H1 (cell line): ENCODE measurements at regions not wholly inside any gene's neighbourhood (a gene's known extent, or its start where the extent isn't known, plus 50 kb on each side); places are given as distances from the start of the nearest gene placed in this dataset.
"Not testable (repeated sequence)": the region's sequence is repeated elsewhere in the genome, so short reads cannot be mapped to it uniquely, and the experiment has no call there.

Experiments
- CTCF ChIA-PET: fragments of 300-600 bp; sonication (Branson Sonifier 250); formaldehyde crosslinking; loops from one replicate; lab custom pipeline; 2021; ENCODE audit not compliant: partially characterized antibody; lab: Charles Lee
- POLR2A ChIA-PET: fragments of 300-600 bp; sonication (Branson Sonifier 250); formaldehyde crosslinking; loops from one replicate; lab custom pipeline; 2021; ENCODE audit warnings: inconsistent platforms; ENCODE audit not compliant: partially characterized antibody; lab: Charles Lee
- DNase-seq, 2 experiments: peaks; one replicate each; pipeline versions ENCODE4 v3.0.0 to v3.0.0-alpha.2; 2010 to 2022; ENCODE audit warnings: low spot score in 2 of 2, low read depth in 1 of 2, mixed read lengths in 1 of 2
- FAIRE-seq: peaks from 2 replicates; lab custom pipeline; 2011; peaks lifted over from hg19 to GRCh38; lab: Jason Lieb, UNC
- H2AFZ ChIP-seq: 2 replicates; pipeline ENCODE4 v1.8.1; 2012; ENCODE audit warnings: low read length, inconsistent platforms
- H2AK5ac ChIP-seq: 2 replicates; pipeline ENCODE4 v1.6.1; 2013; ENCODE audit warnings: low read depth, low read length
- H2BK120ac ChIP-seq: replicated peaks from 2 replicates; pipeline ENCODE3; 2013; ENCODE audit warnings: low read depth, low read length, inconsistent platforms
- H2BK12ac ChIP-seq: 2 replicates; pipeline ENCODE4 v1.6.1; 2013; ENCODE audit warnings: low read depth, low read length
- H2BK15ac ChIP-seq: 2 replicates; pipeline ENCODE4 v1.6.1; 2013; ENCODE audit warnings: low read length
- H2BK20ac ChIP-seq: 2 replicates; pipeline ENCODE4 v1.6.1; 2013; ENCODE audit warnings: low read length
- H2BK5ac ChIP-seq: 2 replicates; pipeline ENCODE4 v1.6.1; 2013; ENCODE audit warnings: low read depth, low read length
- H3K14ac ChIP-seq: 2 replicates; pipeline ENCODE4 v1.6.1; 2013; ENCODE audit warnings: inconsistent platforms; ENCODE audit not compliant: insufficient read length
- H3K18ac ChIP-seq: 2 replicates; pipeline ENCODE4 v1.6.1; 2013; ENCODE audit warnings: low read length; ENCODE audit errors: extremely low read depth
- H3K23ac ChIP-seq: 2 replicates; pipeline ENCODE4 v1.6.1; 2013; ENCODE audit warnings: inconsistent platforms; ENCODE audit not compliant: insufficient read length
- H3K23me2 ChIP-seq: 2 replicates; pipeline ENCODE4 v1.6.1; 2013; ENCODE audit warnings: low read depth, low read length
- H3K27ac ChIP-seq: 2 replicates; pipeline ENCODE4 v1.6.1; 2011; ENCODE audit warnings: low read depth, low read length, inconsistent platforms
- H3K27me3 ChIP-seq, 4 experiments: replicated peaks in 1 of 4; 1 replicate in 1 of 4; 2 replicates in 3 of 4; pipeline versions ENCODE4 v1.6.1 to v1.8.1; 2011 to 2013; ENCODE audit warnings: low read length in 3 of 4, mild to moderate bottlenecking in 3 of 4, inconsistent platforms in 2 of 4, mixed read lengths in 2 of 4, moderate library complexity in 1 of 4; ENCODE audit not compliant: control insufficient read depth in 3 of 4, insufficient read depth in 3 of 4; ENCODE audit errors: extremely low read depth in 1 of 4
- H3K36me3 ChIP-seq, 4 experiments: 2 replicates each; pipeline versions ENCODE4 v1.6.1 to v1.8.1; 2011 to 2013; ENCODE audit warnings: mild to moderate bottlenecking in 4 of 4, low read length in 3 of 4, moderate library complexity in 2 of 4, control low read depth in 1 of 4, inconsistent platforms in 1 of 4; ENCODE audit not compliant: insufficient read depth in 4 of 4, control insufficient read depth in 2 of 4
- H3K4ac ChIP-seq: replicated peaks from 2 replicates; pipeline ENCODE3; 2013; ENCODE audit warnings: low read length, low read depth, mixed read lengths, inconsistent platforms; ENCODE audit not compliant: insufficient read length
- H3K4me1 ChIP-seq, 4 experiments: replicated peaks in 1 of 4; 1 replicate in 1 of 4; 2 replicates in 3 of 4; pipeline versions ENCODE4 v1.6.1 to v1.8.1; 2011 to 2013; ENCODE audit warnings: low read length in 3 of 4, inconsistent platforms in 2 of 4, mixed read lengths in 1 of 4; ENCODE audit not compliant: insufficient read depth in 4 of 4, control insufficient read depth in 3 of 4
- H3K4me2 ChIP-seq, 2 experiments: 2 replicates each; pipeline versions ENCODE4 v1.6.1 to v1.8.1; 2011 to 2013; ENCODE audit warnings: low read depth in 2 of 2, low read length in 2 of 2, control low read depth in 1 of 2, inconsistent platforms in 1 of 2, mild to moderate bottlenecking in 1 of 2; ENCODE audit not compliant: insufficient read depth in 1 of 2
- H3K4me3 ChIP-seq, 4 experiments: fragments of 200-600, 300-600 bp in 1 of 4; sonication (generic), shearing (Covaris generic), sonication (Bioruptor Twin) in 1 of 4; 2 replicates each; pipeline versions ENCODE4 v1.5.1 to v1.8.1; 2011 to 2016; ENCODE audit warnings: low read length in 4 of 4, low read depth in 3 of 4, control low read depth in 2 of 4, inconsistent platforms in 2 of 4, mild to moderate bottlenecking in 2 of 4, mixed read lengths in 1 of 4, moderate library complexity in 1 of 4; ENCODE audit not compliant: insufficient read depth in 2 of 4; ENCODE audit errors: extremely low read depth in 1 of 4
- H3K56ac ChIP-seq: replicated peaks from 2 replicates; pipeline ENCODE3; 2013; ENCODE audit warnings: low read depth, mild to moderate bottlenecking, mixed read lengths, low read length, inconsistent platforms; ENCODE audit not compliant: insufficient read length
- H3K79me1 ChIP-seq: 2 replicates; pipeline ENCODE4 v1.6.1; 2013; ENCODE audit warnings: low read depth, low read length, control low read depth
- H3K79me2 ChIP-seq, 2 experiments: 2 replicates each; pipeline versions ENCODE4 v1.6.1 to v1.8.1; 2012 to 2013; ENCODE audit warnings: low read length in 2 of 2, mild to moderate bottlenecking in 2 of 2, inconsistent platforms in 1 of 2; ENCODE audit not compliant: insufficient read depth in 2 of 2, control insufficient read depth in 1 of 2
- H3K9ac ChIP-seq, 4 experiments: replicated peaks in 1 of 4; 1 replicate in 1 of 4; 2 replicates in 3 of 4; pipeline versions ENCODE4 v1.6.1 to v1.8.1; 2011 to 2013; ENCODE audit warnings: low read depth in 3 of 4, low read length in 3 of 4, control low read depth in 2 of 4, mild to moderate bottlenecking in 2 of 4, moderate library complexity in 2 of 4, inconsistent platforms in 1 of 4; ENCODE audit errors: extremely low read depth in 1 of 4
- H3K9me3 ChIP-seq, 2 experiments: 2 replicates each; pipeline versions ENCODE4 v1.6.1 to v1.8.1; 2012 to 2013; ENCODE audit warnings: mild to moderate bottlenecking in 2 of 2, moderate library complexity in 2 of 2, control low read depth in 1 of 2, inconsistent platforms in 1 of 2, low read depth in 1 of 2, low read length in 1 of 2, mixed read lengths in 1 of 2; ENCODE audit not compliant: insufficient read depth in 2 of 2
- H4K20me1 ChIP-seq, 2 experiments: replicated peaks in 1 of 2; 2 replicates each; pipeline versions ENCODE3 to v1.8.1; 2011 to 2013; ENCODE audit warnings: inconsistent platforms in 2 of 2, low read length in 2 of 2, mild to moderate bottlenecking in 1 of 2; ENCODE audit not compliant: insufficient read depth in 2 of 2, control insufficient read depth in 1 of 2
- H4K5ac ChIP-seq: 2 replicates; pipeline ENCODE4 v1.6.1; 2013; ENCODE audit warnings: low read length, low read depth, mixed read lengths, inconsistent platforms; ENCODE audit not compliant: insufficient read length
- H4K8ac ChIP-seq: 2 replicates; pipeline ENCODE4 v1.8.0; 2013; ENCODE audit warnings: mild to moderate bottlenecking, moderate library complexity, low read length, inconsistent platforms; ENCODE audit not compliant: insufficient read depth; ENCODE audit errors: extremely low read depth
- H4K91ac ChIP-seq: replicated peaks from 2 replicates; pipeline ENCODE3; 2013; ENCODE audit warnings: low read length, mixed read lengths, inconsistent platforms; ENCODE audit not compliant: insufficient read length
- WGBS, 2 experiments: shearing (Covaris generic) in 1 of 2; methylation state at CpG; one replicate each; pipeline versions ENCODE4 v1.1.6 to v1.1.7; 2013 to 2015; ENCODE audit warnings: low lambda C conversion rate in 2 of 2, mixed read lengths in 2 of 2, inconsistent platforms in 1 of 2, low coverage in 1 of 2, missing lambda C conversion rate in 1 of 2; ENCODE audit not compliant: insufficient replicate concordance in 2 of 2, insufficient coverage in 1 of 2, insufficient read length in 1 of 2; ENCODE audit errors: extremely low coverage in 1 of 2, missing lambda C conversion rate in 1 of 2; 5-methylcytosine and 5-hydroxymethylcytosine counted together

DNA sequence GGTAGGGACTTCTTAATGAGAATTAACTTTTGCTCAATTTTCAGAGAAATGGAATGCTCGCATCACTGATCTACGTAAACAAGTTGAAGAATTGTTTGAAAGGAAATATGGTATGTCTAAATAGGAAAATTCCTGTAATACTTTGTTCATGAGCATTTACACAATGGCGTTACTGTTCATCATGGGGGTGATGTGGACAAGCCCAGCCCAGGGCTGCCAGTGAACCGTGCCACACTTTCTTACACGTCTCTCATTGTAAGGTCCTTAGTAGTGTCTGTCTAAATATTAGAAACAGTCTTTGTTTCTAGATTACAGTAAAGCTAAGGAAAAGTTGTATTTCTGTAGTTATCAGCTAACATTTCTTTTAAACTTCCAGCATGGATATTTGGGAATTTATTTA is 91.0 kb upstream of the SPDYE9 start:
- H3K27ac ChIP-seq, H2AFZ ChIP-seq, H4K5ac ChIP-seq, H2AK5ac ChIP-seq, H4K20me1 ChIP-seq, H2BK5ac ChIP-seq, H3K14ac ChIP-seq, H4K91ac ChIP-seq, H3K27me3 ChIP-seq, H3K4me2 ChIP-seq, FAIRE-seq, H3K79me1 ChIP-seq, H2BK120ac ChIP-seq, POLR2A ChIA-PET, H3K36me3 ChIP-seq, H3K4ac ChIP-seq, H3K23ac ChIP-seq, H4K8ac ChIP-seq, H3K4me3 ChIP-seq, H3K79me2 ChIP-seq, H3K9me3 ChIP-seq, H2BK20ac ChIP-seq, H2BK15ac ChIP-seq, DNase-seq, CTCF ChIA-PET, H3K9ac ChIP-seq, H3K23me2 ChIP-seq, H3K4me1 ChIP-seq, H2BK12ac ChIP-seq, H3K56ac ChIP-seq, H3K18ac ChIP-seq: not testable (repeated sequence)
- no CpG with 5 or more reads among the region's 5 CpGs for WGBS, 2 experiments

DNA sequence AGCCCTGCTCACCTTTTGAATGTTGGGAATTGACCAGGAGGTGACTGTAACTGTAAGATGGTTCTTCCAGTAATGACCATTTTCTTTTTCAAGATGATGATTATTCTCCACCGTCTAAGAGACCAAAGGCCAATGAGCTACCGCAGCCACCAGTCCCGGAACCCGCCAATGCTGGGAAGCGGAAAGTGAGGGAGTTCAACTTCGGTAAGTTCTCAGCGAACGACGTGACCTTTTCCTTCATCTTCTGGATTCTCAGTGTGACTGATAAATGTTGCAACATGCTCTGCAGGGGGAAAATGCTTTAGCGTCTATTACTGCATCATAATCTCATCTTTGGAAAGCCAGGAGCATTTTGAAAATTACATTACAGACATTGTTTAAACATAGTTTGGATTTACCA is 89.5 kb upstream of the SPDYE9 start:
- H2BK12ac ChIP-seq, H3K9ac ChIP-seq, H2BK15ac ChIP-seq, H3K27me3 ChIP-seq, H2BK5ac ChIP-seq, H4K20me1 ChIP-seq, POLR2A ChIA-PET, H3K23ac ChIP-seq, FAIRE-seq, DNase-seq, H3K36me3 ChIP-seq, H3K14ac ChIP-seq, H3K79me1 ChIP-seq, H3K4ac ChIP-seq, H4K5ac ChIP-seq, H3K56ac ChIP-seq, H3K79me2 ChIP-seq, H2BK20ac ChIP-seq, H4K8ac ChIP-seq, H3K23me2 ChIP-seq, H2AFZ ChIP-seq, H4K91ac ChIP-seq, H3K27ac ChIP-seq, H3K4me3 ChIP-seq, H2AK5ac ChIP-seq, H2BK120ac ChIP-seq, CTCF ChIA-PET, H3K9me3 ChIP-seq, H3K4me1 ChIP-seq, H3K4me2 ChIP-seq, H3K18ac ChIP-seq: not testable (repeated sequence)
- no CpG with 5 or more reads among the region's 10 CpGs for WGBS, 2 experiments
